ENCODE measurements at regions not wholly inside any gene's neighbourhood (a gene's known extent, or its start where the extent isn't known, plus 50 kb on each side); places are given as distances from the start of the nearest gene placed in this dataset.

DNA sequence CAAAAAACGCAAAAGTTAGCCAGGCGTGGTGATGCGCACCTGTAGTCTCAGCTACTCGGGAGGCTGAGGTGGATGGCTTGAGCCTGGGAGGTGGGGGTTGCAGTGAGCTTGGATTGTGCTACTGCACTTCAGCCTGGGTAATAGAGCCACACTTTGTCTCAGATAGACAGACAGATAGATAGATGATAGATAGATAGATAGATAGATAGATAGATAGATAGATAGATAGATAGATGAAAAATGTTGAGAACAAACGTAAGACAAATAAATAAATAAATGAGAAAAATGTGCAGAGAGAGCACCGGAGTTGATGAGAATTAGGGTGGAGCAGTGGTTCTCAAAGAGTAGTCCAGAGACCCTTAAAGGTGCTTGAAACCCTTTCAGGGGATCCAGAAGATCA lies 58.4 kb upstream of the ARL8B start:
- TF ChIP-seq, protein P1, sequence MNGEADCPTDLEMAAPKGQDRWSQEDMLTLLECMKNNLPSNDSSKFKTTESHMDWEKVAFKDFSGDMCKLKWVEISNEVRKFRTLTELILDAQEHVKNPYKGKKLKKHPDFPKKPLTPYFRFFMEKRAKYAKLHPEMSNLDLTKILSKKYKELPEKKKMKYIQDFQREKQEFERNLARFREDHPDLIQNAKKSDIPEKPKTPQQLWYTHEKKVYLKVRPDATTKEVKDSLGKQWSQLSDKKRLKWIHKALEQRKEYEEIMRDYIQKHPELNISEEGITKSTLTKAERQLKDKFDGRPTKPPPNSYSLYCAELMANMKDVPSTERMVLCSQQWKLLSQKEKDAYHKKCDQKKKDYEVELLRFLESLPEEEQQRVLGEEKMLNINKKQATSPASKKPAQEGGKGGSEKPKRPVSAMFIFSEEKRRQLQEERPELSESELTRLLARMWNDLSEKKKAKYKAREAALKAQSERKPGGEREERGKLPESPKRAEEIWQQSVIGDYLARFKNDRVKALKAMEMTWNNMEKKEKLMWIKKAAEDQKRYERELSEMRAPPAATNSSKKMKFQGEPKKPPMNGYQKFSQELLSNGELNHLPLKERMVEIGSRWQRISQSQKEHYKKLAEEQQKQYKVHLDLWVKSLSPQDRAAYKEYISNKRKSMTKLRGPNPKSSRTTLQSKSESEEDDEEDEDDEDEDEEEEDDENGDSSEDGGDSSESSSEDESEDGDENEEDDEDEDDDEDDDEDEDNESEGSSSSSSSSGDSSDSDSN (IDR thresholded peaks at IDR 0.05; ENCODE audit: borderline replicate concordance in 1 of 2, low read depth in 2 of 2, low read length in 2 of 2), result no peak
- TF ChIP-seq ZNF253 (CRISPR knock-in tag; conservative IDR thresholded peaks at IDR 0.05) (no peak), MYNN (IDR thresholded peaks at IDR 0.05) (no peak), MYNN (CRISPR knock-in tag; IDR thresholded peaks at IDR 0.05) (no peak), RAD51 (IDR thresholded peaks at IDR 0.05; ENCODE audit: borderline replicate concordance, low read depth) (no peak), MXI1 (IDR thresholded peaks at IDR 0.05; ENCODE audit: low read depth, low read length) (no peak), MAFK (IDR thresholded peaks at IDR 0.05; ENCODE audit: low read length) (no peak), NFYB (IDR thresholded peaks at IDR 0.05; ENCODE audit: extremely low read depth, insufficient read length) (no peak), YY1 (IDR thresholded peaks at IDR 0.05; ENCODE audit: borderline replicate concordance in 1 of 3, control insufficient read depth in 1 of 3, extremely low read depth in 1 of 3, insufficient read depth in 3 of 3, insufficient read length in 1 of 3, insufficient replicate concordance in 2 of 3, low read depth in 1 of 3, low read length in 2 of 3) (no peak), STAG1 (CRISPR knock-in tag; IDR thresholded peaks at IDR 0.05; ENCODE audit: borderline replicate concordance) (no peak), SOX6 (IDR thresholded peaks at IDR 0.05) (no peak)
- TF ChIP-seq, protein P2, sequence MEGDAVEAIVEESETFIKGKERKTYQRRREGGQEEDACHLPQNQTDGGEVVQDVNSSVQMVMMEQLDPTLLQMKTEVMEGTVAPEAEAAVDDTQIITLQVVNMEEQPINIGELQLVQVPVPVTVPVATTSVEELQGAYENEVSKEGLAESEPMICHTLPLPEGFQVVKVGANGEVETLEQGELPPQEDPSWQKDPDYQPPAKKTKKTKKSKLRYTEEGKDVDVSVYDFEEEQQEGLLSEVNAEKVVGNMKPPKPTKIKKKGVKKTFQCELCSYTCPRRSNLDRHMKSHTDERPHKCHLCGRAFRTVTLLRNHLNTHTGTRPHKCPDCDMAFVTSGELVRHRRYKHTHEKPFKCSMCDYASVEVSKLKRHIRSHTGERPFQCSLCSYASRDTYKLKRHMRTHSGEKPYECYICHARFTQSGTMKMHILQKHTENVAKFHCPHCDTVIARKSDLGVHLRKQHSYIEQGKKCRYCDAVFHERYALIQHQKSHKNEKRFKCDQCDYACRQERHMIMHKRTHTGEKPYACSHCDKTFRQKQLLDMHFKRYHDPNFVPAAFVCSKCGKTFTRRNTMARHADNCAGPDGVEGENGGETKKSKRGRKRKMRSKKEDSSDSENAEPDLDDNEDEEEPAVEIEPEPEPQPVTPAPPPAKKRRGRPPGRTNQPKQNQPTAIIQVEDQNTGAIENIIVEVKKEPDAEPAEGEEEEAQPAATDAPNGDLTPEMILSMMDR (IDR thresholded peaks at IDR 0.05 in 2 of 3, conservative IDR thresholded peaks at IDR 0.05 in 1 of 3; ENCODE audit: insufficient read depth in 2 of 3, low read depth in 1 of 3, low read length in 3 of 3), result no peak
- TF ChIP-seq, protein P3, sequence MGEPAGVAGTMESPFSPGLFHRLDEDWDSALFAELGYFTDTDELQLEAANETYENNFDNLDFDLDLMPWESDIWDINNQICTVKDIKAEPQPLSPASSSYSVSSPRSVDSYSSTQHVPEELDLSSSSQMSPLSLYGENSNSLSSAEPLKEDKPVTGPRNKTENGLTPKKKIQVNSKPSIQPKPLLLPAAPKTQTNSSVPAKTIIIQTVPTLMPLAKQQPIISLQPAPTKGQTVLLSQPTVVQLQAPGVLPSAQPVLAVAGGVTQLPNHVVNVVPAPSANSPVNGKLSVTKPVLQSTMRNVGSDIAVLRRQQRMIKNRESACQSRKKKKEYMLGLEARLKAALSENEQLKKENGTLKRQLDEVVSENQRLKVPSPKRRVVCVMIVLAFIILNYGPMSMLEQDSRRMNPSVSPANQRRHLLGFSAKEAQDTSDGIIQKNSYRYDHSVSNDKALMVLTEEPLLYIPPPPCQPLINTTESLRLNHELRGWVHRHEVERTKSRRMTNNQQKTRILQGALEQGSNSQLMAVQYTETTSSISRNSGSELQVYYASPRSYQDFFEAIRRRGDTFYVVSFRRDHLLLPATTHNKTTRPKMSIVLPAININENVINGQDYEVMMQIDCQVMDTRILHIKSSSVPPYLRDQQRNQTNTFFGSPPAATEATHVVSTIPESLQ (CRISPR knock-in tag; IDR thresholded peaks at IDR 0.05), result no peak

All from K562 (cell line).